Spleen (tissue), 7 donors: ENCODE measurements at regions not wholly inside any gene's neighbourhood (a gene's known extent, or its start where the extent isn't known, plus 50 kb on each side); places are given as distances from the start of the nearest gene placed in this dataset.

Source experiments
- POLR2AphosphoS5 ChIP-seq, 3 donors: sonication (generic); formaldehyde crosslinking; IDR thresholded peaks; one replicate each; pipeline ENCODE4 v1.5.1; 2017; ENCODE audit warnings: antibody characterized with exemption in 3 of 3
- TF ChIP-seq, protein P1 (sequence below), 11 experiments: fragments of 200-600 bp in 7 of 11; fragments of 450-650 bp in 4 of 11; sonication (generic) in 4 of 11; IDR thresholded peaks in 8 of 11; conservative IDR thresholded peaks in 3 of 11; 1 replicate in 7 of 11; 2 replicates in 4 of 11; pipeline versions ENCODE4 v1.4.0 to v1.8.0; 2016 to 2021; ENCODE audit warnings: antibody characterized with exemption in 11 of 11, inconsistent platforms in 4 of 11, mild to moderate bottlenecking in 1 of 11
- donor health status: DM: no; HTN: no; CAD: no; lungs with moderate emphysema.
- donor health status: DM: no; HTN: no; CAD: no.
- donor health status: DM: no; HTN: no; CAD: no.

DNA sequence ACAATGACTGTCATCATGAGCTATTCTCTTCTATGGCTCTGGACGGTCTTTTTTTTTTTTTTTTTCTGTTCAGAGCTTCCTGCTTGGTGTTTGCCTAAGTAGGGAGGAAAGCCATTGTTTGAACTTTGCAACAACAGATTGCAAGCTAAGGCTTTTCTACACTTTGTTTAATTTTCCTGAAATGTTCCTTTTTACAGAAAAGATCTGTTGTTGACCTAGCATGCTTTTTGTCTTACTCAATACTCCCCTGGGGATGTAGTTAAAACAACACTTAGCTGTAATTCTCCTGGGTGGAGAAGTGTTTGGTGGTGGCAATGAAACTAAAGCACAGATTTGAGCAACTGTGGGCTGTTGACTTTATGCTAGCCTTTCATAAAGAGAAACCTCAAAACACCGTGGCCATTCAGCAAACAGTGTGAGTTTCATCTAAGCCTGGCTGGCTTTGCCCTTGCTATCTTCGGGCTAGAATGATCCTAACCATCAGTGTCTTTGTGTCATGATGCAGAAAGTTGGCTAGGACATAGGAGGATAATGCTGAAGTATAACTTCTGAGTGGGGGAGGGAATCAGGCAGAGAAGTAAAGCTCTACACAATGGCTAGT, 110.5 kb downstream of the ANXA3 start:
- TF ChIP-seq, protein P1, sequence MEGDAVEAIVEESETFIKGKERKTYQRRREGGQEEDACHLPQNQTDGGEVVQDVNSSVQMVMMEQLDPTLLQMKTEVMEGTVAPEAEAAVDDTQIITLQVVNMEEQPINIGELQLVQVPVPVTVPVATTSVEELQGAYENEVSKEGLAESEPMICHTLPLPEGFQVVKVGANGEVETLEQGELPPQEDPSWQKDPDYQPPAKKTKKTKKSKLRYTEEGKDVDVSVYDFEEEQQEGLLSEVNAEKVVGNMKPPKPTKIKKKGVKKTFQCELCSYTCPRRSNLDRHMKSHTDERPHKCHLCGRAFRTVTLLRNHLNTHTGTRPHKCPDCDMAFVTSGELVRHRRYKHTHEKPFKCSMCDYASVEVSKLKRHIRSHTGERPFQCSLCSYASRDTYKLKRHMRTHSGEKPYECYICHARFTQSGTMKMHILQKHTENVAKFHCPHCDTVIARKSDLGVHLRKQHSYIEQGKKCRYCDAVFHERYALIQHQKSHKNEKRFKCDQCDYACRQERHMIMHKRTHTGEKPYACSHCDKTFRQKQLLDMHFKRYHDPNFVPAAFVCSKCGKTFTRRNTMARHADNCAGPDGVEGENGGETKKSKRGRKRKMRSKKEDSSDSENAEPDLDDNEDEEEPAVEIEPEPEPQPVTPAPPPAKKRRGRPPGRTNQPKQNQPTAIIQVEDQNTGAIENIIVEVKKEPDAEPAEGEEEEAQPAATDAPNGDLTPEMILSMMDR (IDR thresholded peaks at IDR 0.05 in 8 of 11, conservative IDR thresholded peaks at IDR 0.05 in 3 of 11): no peak
- no peak for TF ChIP-seq POLR2AphosphoS5 (IDR thresholded peaks at IDR 0.05)
